Bronchial epithelial cell (primary cell): ENCODE measurements at regions not wholly inside any gene's neighbourhood (a gene's known extent, or its start where the extent isn't known, plus 50 kb on each side); places are given as distances from the start of the nearest gene placed in this dataset.

ENCODE experiments used
- DNase-seq: peaks from one replicate; pipeline ENCODE4 v3.0.0-alpha.2; 2010; ENCODE audit warnings: low read depth
- FAIRE-seq: peaks from 2 replicates; lab custom pipeline; 2011; peaks lifted over from hg19 to GRCh38; lab: Jason Lieb, UNC
- H3K27me3 ChIP-seq: 2 replicates; pipeline ENCODE4 v1.5.1; 2011; ENCODE audit warnings: low read length; ENCODE audit not compliant: control insufficient read depth, insufficient read depth
- H3K36me3 ChIP-seq: 2 replicates; pipeline ENCODE4 v1.5.1; 2011; ENCODE audit warnings: low read length; ENCODE audit not compliant: control insufficient read depth, insufficient read depth
- H3K4me3 ChIP-seq: 2 replicates; pipeline ENCODE4 v1.5.1; 2011; ENCODE audit warnings: mild to moderate bottlenecking, low read depth, low read length, control low read depth
- TF ChIP-seq, protein P1 (sequence below): IDR thresholded peaks from 2 replicates; pipeline ENCODE4 v1.5.1; 2011; ENCODE audit warnings: mild to moderate bottlenecking, moderate library complexity, low read length, control low read depth, inconsistent platforms; ENCODE audit not compliant: insufficient read depth, severe bottlenecking

DNA sequence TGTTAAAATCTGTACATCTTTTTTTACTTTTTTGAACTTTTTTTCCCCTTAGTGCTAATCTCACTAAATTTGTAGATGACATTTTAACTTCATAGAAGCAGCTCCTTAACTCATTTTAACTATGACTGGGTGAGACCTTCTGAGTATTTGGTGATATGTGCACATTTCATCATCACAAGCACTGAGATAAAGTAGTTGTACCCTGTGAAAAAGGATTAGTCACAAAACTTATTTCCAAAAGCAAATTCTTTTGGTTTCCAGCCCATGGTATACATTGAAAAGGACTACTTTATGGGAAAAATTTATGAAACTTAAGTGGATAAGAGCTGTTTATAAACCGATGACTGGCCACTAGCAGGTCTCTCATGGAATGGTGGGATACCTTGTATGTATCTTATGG is 581.5 kb downstream of the PLCL1 start:
- Histone ChIP-seq H3K4me3 (no peak overlapping the region), H3K36me3 (no peaks in the 10 kb centered on the region), H3K27me3 (no peaks in the 10 kb centered on the region)
- DNase-seq (no peak), FAIRE-seq (no peak)
- TF ChIP-seq, protein P1, sequence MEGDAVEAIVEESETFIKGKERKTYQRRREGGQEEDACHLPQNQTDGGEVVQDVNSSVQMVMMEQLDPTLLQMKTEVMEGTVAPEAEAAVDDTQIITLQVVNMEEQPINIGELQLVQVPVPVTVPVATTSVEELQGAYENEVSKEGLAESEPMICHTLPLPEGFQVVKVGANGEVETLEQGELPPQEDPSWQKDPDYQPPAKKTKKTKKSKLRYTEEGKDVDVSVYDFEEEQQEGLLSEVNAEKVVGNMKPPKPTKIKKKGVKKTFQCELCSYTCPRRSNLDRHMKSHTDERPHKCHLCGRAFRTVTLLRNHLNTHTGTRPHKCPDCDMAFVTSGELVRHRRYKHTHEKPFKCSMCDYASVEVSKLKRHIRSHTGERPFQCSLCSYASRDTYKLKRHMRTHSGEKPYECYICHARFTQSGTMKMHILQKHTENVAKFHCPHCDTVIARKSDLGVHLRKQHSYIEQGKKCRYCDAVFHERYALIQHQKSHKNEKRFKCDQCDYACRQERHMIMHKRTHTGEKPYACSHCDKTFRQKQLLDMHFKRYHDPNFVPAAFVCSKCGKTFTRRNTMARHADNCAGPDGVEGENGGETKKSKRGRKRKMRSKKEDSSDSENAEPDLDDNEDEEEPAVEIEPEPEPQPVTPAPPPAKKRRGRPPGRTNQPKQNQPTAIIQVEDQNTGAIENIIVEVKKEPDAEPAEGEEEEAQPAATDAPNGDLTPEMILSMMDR = no peak

DNA sequence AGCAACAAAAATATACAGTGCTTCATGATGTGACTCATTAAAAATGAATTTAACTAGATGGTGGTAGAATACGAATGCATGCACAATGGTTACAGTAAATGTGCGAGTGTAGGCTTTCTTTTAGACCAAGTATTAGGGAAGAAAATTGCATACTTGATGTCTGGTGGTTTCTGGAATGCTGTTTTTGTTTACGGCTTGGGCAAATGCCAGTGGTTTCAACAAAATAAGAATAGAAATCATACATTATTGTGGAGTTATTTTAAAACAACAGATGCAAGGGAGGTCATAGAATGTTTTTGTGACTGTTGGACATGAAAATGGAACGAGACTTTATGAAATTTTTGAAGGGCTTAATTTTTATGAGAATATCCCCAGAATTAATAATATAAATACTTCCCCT is 580.9 kb downstream of the PLCL1 start:
- FAIRE-seq (no peak), DNase-seq (no peak)
- TF ChIP-seq, protein P1 = no peak
- no peaks in the 10 kb centered on the region for H3K36me3 ChIP-seq
- no peak overlapping the region for H3K4me3 ChIP-seq
- H3K27me3 ChIP-seq = no peaks in the 10 kb centered on the region

DNA sequence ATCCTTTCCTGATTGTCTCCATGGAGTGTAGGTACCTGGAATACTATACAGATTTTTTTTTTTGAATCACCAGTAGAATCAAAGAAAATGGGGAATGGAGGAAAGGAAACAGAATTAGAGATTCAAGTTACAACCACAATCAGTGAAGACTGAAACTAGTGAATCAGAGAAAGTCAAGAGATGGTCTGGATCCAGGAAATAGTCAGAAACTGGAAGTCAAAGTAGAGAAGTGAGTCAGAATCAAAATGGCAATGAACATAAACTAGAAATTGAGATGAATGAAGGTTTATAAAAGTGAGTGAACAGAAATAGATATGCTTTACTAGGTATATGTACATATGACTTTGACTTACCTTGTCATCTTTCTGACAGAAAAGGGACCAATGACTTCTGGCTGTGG is 579.0 kb downstream of the PLCL1 start:
- no peak for FAIRE-seq
- TF ChIP-seq, protein P1 = no peak
- Histone ChIP-seq H3K27me3 (no peaks in the 10 kb centered on the region), H3K36me3 (no peaks in the 10 kb centered on the region), H3K4me3 (no peak overlapping the region)
- DNase-seq = no peak

DNA sequence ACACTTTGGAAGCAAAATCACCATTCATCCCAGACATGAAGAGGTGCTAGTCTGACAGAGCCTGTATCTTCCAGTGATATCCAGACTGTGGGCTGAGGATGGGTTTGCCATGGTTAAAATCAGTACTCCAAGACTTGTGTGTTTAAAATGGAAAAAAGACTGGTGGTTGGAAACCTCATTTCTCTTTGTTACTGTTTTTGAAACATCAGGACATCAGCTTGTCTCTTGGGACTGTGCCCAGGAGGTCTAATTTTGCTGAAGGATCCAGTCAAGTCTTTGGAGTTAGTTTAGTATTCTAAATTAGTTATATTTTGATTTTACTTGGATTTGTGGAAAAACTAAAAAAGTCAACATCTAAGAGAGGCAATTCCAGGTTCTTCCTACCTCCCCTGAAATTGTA is 578.4 kb downstream of the PLCL1 start:
- TF ChIP-seq, protein P1 = no peak
- DNase-seq (no peak), FAIRE-seq (no peak)
- H3K36me3 ChIP-seq = no peaks in the 10 kb centered on the region
- H3K4me3 ChIP-seq = no peak overlapping the region
- no peaks in the 10 kb centered on the region for H3K27me3 ChIP-seq

DNA sequence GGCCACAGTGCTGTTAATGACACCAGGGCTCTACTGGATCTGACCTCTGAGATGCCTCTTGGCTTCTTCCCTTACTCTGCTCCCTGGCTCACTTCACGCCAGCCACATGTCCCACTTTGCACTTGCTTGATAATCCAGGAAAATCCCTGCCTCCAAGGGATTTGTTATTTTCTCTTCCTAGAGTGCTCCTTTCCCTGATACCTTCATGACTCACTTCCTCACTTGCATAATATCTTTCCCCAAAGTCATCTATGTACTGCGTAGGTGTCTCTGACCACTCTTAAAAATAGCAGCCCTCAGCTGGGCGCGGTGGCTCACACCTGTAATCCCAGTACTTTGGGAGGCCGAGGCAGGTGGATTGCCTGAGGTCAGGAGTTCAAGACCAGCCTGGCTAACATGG is 572.3 kb downstream of the PLCL1 start:
- no peaks in the 10 kb centered on the region for H3K27me3 ChIP-seq
- no peaks in the 10 kb centered on the region for H3K36me3 ChIP-seq
- TF ChIP-seq, protein P1 = no peak
- no peak overlapping the region for H3K4me3 ChIP-seq
- DNase-seq (peak; percentile 61), FAIRE-seq (no peak)

DNA sequence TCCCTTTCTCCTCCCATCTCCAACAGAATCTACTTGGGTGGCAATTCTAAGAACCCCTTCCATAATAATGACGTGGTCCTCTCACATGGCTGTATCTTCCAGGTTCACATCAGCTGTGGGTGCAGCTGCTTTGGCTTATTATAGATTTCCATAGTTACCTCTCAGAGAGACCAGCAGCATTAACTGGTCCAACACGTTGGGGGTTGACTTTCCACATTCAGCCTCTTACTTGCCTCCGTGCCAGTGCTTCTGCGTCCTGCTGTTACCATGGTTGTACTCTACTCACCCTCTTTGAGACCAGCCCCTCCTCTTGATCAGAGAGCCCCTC is 570.7 kb downstream of the PLCL1 start:
- TF ChIP-seq, protein P1 = no peak
- Histone ChIP-seq H3K4me3 (no peak overlapping the region), H3K27me3 (no peaks in the 10 kb centered on the region), H3K36me3 (no peaks in the 10 kb centered on the region)
- DNase-seq (no peak), FAIRE-seq (no peak)
